DOHH2 (cell line): ENCODE measurements at regions not wholly inside any gene's neighbourhood (a gene's known extent, or its start where the extent isn't known, plus 50 kb on each side); places are given as distances from the start of the nearest gene placed in this dataset.

Source experiments
- H3F3A ChIP-seq: fragments of 200-600 bp; sonication (generic), shearing (Covaris generic); 2 replicates; pipeline ENCODE4 v1.6.0; 2016; ENCODE audit warnings: antibody characterized with exemption, mild to moderate bottlenecking; ENCODE audit not compliant: control insufficient read depth, insufficient read depth
- H3K27ac ChIP-seq: fragments of 200-600 bp; sonication (generic); 2 replicates; pipeline ENCODE4 v1.5.1; 2014; ENCODE audit warnings: low read depth, mild to moderate bottlenecking, low read length, moderate library complexity
- H3K27me3 ChIP-seq: fragments of 200-600 bp; sonication (generic); 2 replicates; pipeline ENCODE4 v1.6.1; 2014; ENCODE audit warnings: mild to moderate bottlenecking, low read length, mixed read lengths; ENCODE audit not compliant: control insufficient read depth
- H3K36me3 ChIP-seq: fragments of 200-600 bp; sonication (generic); 2 replicates; pipeline ENCODE4 v1.6.1; 2014; ENCODE audit warnings: mild to moderate bottlenecking, low read length, moderate library complexity, mixed read lengths; ENCODE audit not compliant: control insufficient read depth
- H3K4me1 ChIP-seq: fragments of 200-600 bp; sonication (generic); 2 replicates; pipeline ENCODE4 v1.6.1; 2014; ENCODE audit warnings: mild to moderate bottlenecking, low read length, mixed read lengths; ENCODE audit not compliant: control insufficient read depth
- H3K4me2 ChIP-seq: fragments of 200-600 bp; sonication (generic); 2 replicates; pipeline ENCODE4 v1.6.0; 2014; ENCODE audit warnings: mild to moderate bottlenecking, low read length, moderate library complexity
- H3K4me3 ChIP-seq: fragments of 200-600 bp; sonication (generic); 2 replicates; pipeline ENCODE4 v1.5.1; 2014; ENCODE audit warnings: mild to moderate bottlenecking, low read length, mixed read lengths
- H3K79me2 ChIP-seq: fragments of 200-600 bp; sonication (generic); 2 replicates; pipeline ENCODE4 v1.6.1; 2014; ENCODE audit warnings: mild to moderate bottlenecking, low read length, mixed read lengths; ENCODE audit not compliant: control insufficient read depth
- H3K9me2 ChIP-seq: fragments of 200-600 bp; sonication (generic); replicated peaks from 2 replicates; pipeline ENCODE4 v1.6.1; 2014; ENCODE audit warnings: mild to moderate bottlenecking, low read length, mixed read lengths; ENCODE audit not compliant: control insufficient read depth
- H3K9me3 ChIP-seq: fragments of 200-600 bp; sonication (generic); 2 replicates; pipeline ENCODE4 v1.6.1; 2014; ENCODE audit warnings: antibody characterized with exemption, low read length, mixed read lengths; ENCODE audit not compliant: control insufficient read depth, insufficient read depth
- H4K20me1 ChIP-seq: fragments of 200-600 bp; sonication (generic); 2 replicates; pipeline ENCODE4 v1.6.0; 2014; ENCODE audit warnings: low read depth, mild to moderate bottlenecking, antibody characterized with exemption, low read length, moderate library complexity; ENCODE audit not compliant: control insufficient read depth, insufficient read depth
- EZH2phosphoT487 ChIP-seq: fragments of 200-600 bp; sonication (generic); IDR thresholded peaks from 2 replicates; pipeline ENCODE4 v1.6.1; 2017; ENCODE audit warnings: borderline replicate concordance, mild to moderate bottlenecking, antibody characterized with exemption, low read length, moderate library complexity, mixed read lengths
- TF ChIP-seq, protein P1 (sequence below): fragments of 200-600 bp; sonication (generic); IDR thresholded peaks from one replicate; pipeline ENCODE4 v1.5.1; 2014; ENCODE audit warnings: antibody characterized with exemption, mild to moderate bottlenecking, low read depth, low read length; ENCODE audit not compliant: poor library complexity, severe bottlenecking

DNA sequence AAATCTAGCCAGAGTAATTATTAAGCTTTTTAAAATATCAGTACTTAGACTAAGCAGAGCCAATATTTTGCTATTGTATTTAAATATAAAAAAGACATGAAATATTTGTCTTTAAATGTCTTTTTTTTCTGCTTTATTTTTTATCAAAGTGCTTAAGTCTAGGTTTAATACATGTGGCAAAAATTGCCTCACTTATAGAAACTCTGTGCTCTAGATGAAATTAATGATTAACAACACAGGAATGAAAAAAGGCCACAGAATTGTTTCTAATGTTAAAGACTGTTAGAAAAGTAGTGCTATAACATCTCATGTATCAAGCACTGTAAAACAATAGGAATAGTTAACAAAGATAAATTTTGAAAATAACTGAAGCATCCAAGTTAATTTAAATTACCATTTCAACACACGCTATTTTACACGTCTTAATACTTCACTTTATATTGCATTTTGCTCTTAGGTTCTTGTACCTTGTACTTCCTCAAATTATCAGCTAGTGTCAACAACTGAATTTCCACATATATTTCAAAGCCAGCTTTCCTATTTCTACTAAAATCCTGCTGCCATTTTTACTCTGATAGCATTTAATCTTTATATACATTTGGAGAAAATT is 1515.1 kb downstream of the HACE1 start:
- Histone ChIP-seq H3K4me1 (no peaks in the 10 kb centered on the region), H3K27ac (no peak overlapping the region), H3K4me3 (no peak overlapping the region), H3K36me3 (no peaks in the 10 kb centered on the region), H3K27me3 (no peaks in the 10 kb centered on the region), H3K79me2 (no peaks in the 10 kb centered on the region), H3K9me3 (no peaks in the 10 kb centered on the region), H3K4me2 (no peak overlapping the region), H4K20me1 (no peaks in the 10 kb centered on the region), H3F3A (no peaks in the 10 kb centered on the region), H3K9me2 (no peaks in the 10 kb centered on the region)
- no peak for TF ChIP-seq EZH2phosphoT487
- TF ChIP-seq, protein P1, sequence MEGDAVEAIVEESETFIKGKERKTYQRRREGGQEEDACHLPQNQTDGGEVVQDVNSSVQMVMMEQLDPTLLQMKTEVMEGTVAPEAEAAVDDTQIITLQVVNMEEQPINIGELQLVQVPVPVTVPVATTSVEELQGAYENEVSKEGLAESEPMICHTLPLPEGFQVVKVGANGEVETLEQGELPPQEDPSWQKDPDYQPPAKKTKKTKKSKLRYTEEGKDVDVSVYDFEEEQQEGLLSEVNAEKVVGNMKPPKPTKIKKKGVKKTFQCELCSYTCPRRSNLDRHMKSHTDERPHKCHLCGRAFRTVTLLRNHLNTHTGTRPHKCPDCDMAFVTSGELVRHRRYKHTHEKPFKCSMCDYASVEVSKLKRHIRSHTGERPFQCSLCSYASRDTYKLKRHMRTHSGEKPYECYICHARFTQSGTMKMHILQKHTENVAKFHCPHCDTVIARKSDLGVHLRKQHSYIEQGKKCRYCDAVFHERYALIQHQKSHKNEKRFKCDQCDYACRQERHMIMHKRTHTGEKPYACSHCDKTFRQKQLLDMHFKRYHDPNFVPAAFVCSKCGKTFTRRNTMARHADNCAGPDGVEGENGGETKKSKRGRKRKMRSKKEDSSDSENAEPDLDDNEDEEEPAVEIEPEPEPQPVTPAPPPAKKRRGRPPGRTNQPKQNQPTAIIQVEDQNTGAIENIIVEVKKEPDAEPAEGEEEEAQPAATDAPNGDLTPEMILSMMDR: no peak

DNA sequence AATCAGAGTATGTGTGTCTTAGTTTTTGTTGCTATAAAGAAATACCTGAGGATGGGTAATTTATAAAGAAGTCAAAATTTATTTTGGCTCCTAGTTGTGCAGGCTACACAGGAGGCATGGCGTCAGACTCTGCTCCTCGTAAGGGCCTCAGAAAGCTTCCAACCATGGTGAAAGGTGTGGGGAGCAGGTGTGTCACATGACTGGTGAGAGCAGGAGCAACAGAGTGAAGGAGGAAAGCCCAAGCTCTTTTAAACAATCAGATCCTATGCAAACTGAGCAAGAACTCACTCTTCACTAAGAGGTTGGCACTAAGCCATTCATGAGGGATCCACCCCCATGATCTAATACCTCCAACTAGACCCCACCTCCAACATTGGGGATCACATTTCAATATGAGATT is 1524.3 kb downstream of the HACE1 start:
- Histone ChIP-seq H3K79me2 (no peaks in the 10 kb centered on the region), H3K27ac (no peak overlapping the region), H3F3A (no peaks in the 10 kb centered on the region), H4K20me1 (no peaks in the 10 kb centered on the region), H3K27me3 (no peaks in the 10 kb centered on the region), H3K36me3 (no peaks in the 10 kb centered on the region), H3K4me3 (no peak overlapping the region), H3K9me3 (no peaks in the 10 kb centered on the region), H3K4me2 (no peak overlapping the region), H3K4me1 (no peaks in the 10 kb centered on the region), H3K9me2 (no peaks in the 10 kb centered on the region)
- no peak for TF ChIP-seq EZH2phosphoT487
- TF ChIP-seq, protein P1: no peak

- Histone ChIP-seq H3K27me3 (no peaks in the 10 kb centered on the region), H3K27ac (no peak overlapping the region)
- TF ChIP-seq EZH2phosphoT487: no peak
- TF ChIP-seq, protein P1: no peak
Observed at GRCh38 chr6:103326760-103327757, 1532.7 kb downstream of the HACE1 start.

More at GRCh38 chr6:103326760-103327757, 1532.7 kb downstream of the HACE1 start:
- no peaks in the 10 kb centered on the region for H4K20me1 ChIP-seq
- no peaks in the 10 kb centered on the region for H3K9me3 ChIP-seq
- no peak overlapping the region for H3K4me2 ChIP-seq
- H3K9me2 ChIP-seq: no peaks in the 10 kb centered on the region
- no peaks in the 10 kb centered on the region for H3K79me2 ChIP-seq
- no peak overlapping the region for H3K4me3 ChIP-seq
- H3K4me1 ChIP-seq: no peaks in the 10 kb centered on the region
- no peaks in the 10 kb centered on the region for H3K36me3 ChIP-seq
- H3F3A ChIP-seq: no peaks in the 10 kb centered on the region
